Endodermal cell (in vitro differentiated cells): ENCODE measurements at regions not wholly inside any gene's neighbourhood (a gene's known extent, or its start where the extent isn't known, plus 50 kb on each side); places are given as distances from the start of the nearest gene placed in this dataset.

Source experiments
- DNase-seq: peaks from one replicate; pipeline ENCODE4 v3.0.0-alpha.2; 2017
- H3K27ac ChIP-seq: 2 replicates; pipeline ENCODE4 v1.5.1; 2013; ENCODE audit warnings: mild to moderate bottlenecking, low read depth, low read length, moderate library complexity
- H3K27me3 ChIP-seq: 2 replicates; pipeline ENCODE4 v1.6.1; 2013; ENCODE audit warnings: mild to moderate bottlenecking, low read length, moderate library complexity; ENCODE audit not compliant: insufficient read depth, control insufficient read depth, poor library complexity, severe bottlenecking
- H3K36me3 ChIP-seq: 2 replicates; pipeline ENCODE4 v1.7.0; 2013; ENCODE audit warnings: mild to moderate bottlenecking, low read length, moderate library complexity; ENCODE audit not compliant: control insufficient read depth, insufficient read depth
- H3K4me1 ChIP-seq: one replicate; pipeline ENCODE4 v1.7.0; 2013; ENCODE audit warnings: low read length; ENCODE audit not compliant: control insufficient read depth, insufficient read depth
- H3K4me3 ChIP-seq: 2 replicates; pipeline ENCODE4 v1.5.1; 2013; ENCODE audit warnings: mild to moderate bottlenecking, low read length, moderate library complexity
- H3K9ac ChIP-seq: 2 replicates; pipeline ENCODE4 v1.6.1; 2013; ENCODE audit warnings: mild to moderate bottlenecking, low read length, moderate library complexity; ENCODE audit not compliant: poor library complexity, severe bottlenecking; ENCODE audit errors: extremely low read depth
- H3K9me3 ChIP-seq: 2 replicates; pipeline ENCODE4 v1.6.1; 2013; ENCODE audit warnings: mild to moderate bottlenecking, low read length, moderate library complexity; ENCODE audit not compliant: control insufficient read depth
- H3K27ac Mint-ChIP-seq: 2 replicates; pipeline ENCODE4 v1.8.0; 2020; ENCODE audit warnings: mixed read lengths
- H3K27me3 Mint-ChIP-seq: 2 replicates; pipeline ENCODE4 v1.8.0; 2021; ENCODE audit warnings: mild to moderate bottlenecking, mixed read lengths; ENCODE audit not compliant: insufficient read depth
- H3K36me3 Mint-ChIP-seq: 2 replicates; pipeline ENCODE4 v1.8.0; 2020; ENCODE audit warnings: low read depth, mixed read lengths
- H3K4me1 Mint-ChIP-seq: 2 replicates; pipeline ENCODE4 v1.8.0; 2020; ENCODE audit warnings: mixed read lengths
- H3K4me3 Mint-ChIP-seq: 2 replicates; pipeline ENCODE4 v1.8.0; 2020; ENCODE audit warnings: mild to moderate bottlenecking, moderate library complexity, mixed read lengths
- H3K9me3 Mint-ChIP-seq: 2 replicates; pipeline ENCODE4 v1.8.0; 2020; ENCODE audit warnings: mild to moderate bottlenecking, mixed read lengths
- CTCF ChIP-seq: fragments of 200-600 bp; sonication (generic); conservative IDR thresholded peaks from 2 replicates; pipeline ENCODE4 v1.5.0; 2021; ENCODE audit warnings: antibody characterized with exemption, mild to moderate bottlenecking
- WGBS, 2 experiments: methylation state at CpG; one replicate each; pipeline versions ENCODE4 v1.1.5 to v1.1.7; 2013; ENCODE audit warnings: missing lambda C conversion rate in 2 of 2, mixed read lengths in 1 of 2; ENCODE audit not compliant: insufficient coverage in 1 of 2, insufficient read length in 1 of 2; 5-methylcytosine and 5-hydroxymethylcytosine counted together

GRCh38 chr22:48800886-48801607 lies 1026.6 kb downstream of the BRD1 start:
- H3K36me3 Mint-ChIP-seq, result no peaks in the 10 kb centered on the region

GRCh38 chr22:48800036-48800885 lies 1027.4 kb downstream of the BRD1 start:
- H3K9me3 Mint-ChIP-seq, result no peaks in the 10 kb centered on the region
- H3K27ac Mint-ChIP-seq, result no peak overlapping the region
- DNase-seq, result no peak
- Histone ChIP-seq H3K4me1 (peaks cover 6% of the 10 kb centered on the region), H3K9ac (no peak overlapping the region), H3K27me3 (no peaks in the 10 kb centered on the region), H3K27ac (no peak overlapping the region), H3K4me3 (no peak overlapping the region), H3K36me3 (no peaks in the 10 kb centered on the region), H3K9me3 (no peaks in the 10 kb centered on the region)
- TF ChIP-seq CTCF, result no peak
- H3K27me3 Mint-ChIP-seq, result no peaks in the 10 kb centered on the region
- no peak overlapping the region for H3K4me3 Mint-ChIP-seq
- WGBS, 2 experiments, result 89 to 100% methylated on average over 14 to 23 of the region's 23 CpGs
- H3K4me1 Mint-ChIP-seq, result peaks cover 8% of the 10 kb centered on the region
- no peaks in the 10 kb centered on the region for H3K36me3 Mint-ChIP-seq

More at GRCh38 chr22:48800886-48801607, 1026.6 kb downstream of the BRD1 start:
- no peak overlapping the region for H3K27ac Mint-ChIP-seq
- H3K27me3 Mint-ChIP-seq, result no peaks in the 10 kb centered on the region
- H3K36me3 ChIP-seq, result no peaks in the 10 kb centered on the region
- WGBS, 2 experiments, result 91 to 92% methylated on average over 6 to 14 of the region's 14 CpGs
- H3K27ac ChIP-seq, result no peak overlapping the region
- peaks cover 6% of the 10 kb centered on the region for H3K4me1 Mint-ChIP-seq
- H3K9me3 ChIP-seq, result no peaks in the 10 kb centered on the region
- no peaks in the 10 kb centered on the region for H3K27me3 ChIP-seq
- no peak for TF ChIP-seq CTCF
- no peak overlapping the region for H3K9ac ChIP-seq
- H3K9me3 Mint-ChIP-seq, result no peaks in the 10 kb centered on the region
- no peak overlapping the region for H3K4me3 Mint-ChIP-seq
- peaks cover 6% of the 10 kb centered on the region for H3K4me1 ChIP-seq
- no peak overlapping the region for H3K4me3 ChIP-seq
- no peak for DNase-seq

GRCh38 chr22:48799227-48799970 lies 1028.3 kb downstream of the BRD1 start:
- no peaks in the 10 kb centered on the region for H3K9me3 ChIP-seq
- TF ChIP-seq CTCF, result no peak
- H3K36me3 ChIP-seq, result no peaks in the 10 kb centered on the region
- no peak overlapping the region for H3K4me3 ChIP-seq
- H3K27ac Mint-ChIP-seq, result no peak overlapping the region
- H3K27me3 ChIP-seq, result no peaks in the 10 kb centered on the region
- 96 to 97% methylated on average over 14 to 18 of the region's 18 CpGs for WGBS, 2 experiments
- no peak overlapping the region for H3K27ac ChIP-seq
- no peak for DNase-seq
- peaks cover 8% of the 10 kb centered on the region for H3K4me1 Mint-ChIP-seq
- no peak overlapping the region for H3K4me3 Mint-ChIP-seq
- peaks cover 6% of the 10 kb centered on the region for H3K4me1 ChIP-seq
- no peak overlapping the region for H3K9ac ChIP-seq
- H3K9me3 Mint-ChIP-seq, result peaks cover under 1% of the 10 kb centered on the region
- H3K36me3 Mint-ChIP-seq, result no peaks in the 10 kb centered on the region
- H3K27me3 Mint-ChIP-seq, result no peaks in the 10 kb centered on the region
